Colonic mucosa (tissue), 4 donors: ENCODE measurements at regions not wholly inside any gene's neighbourhood (a gene's known extent, or its start where the extent isn't known, plus 50 kb on each side); places are given as distances from the start of the nearest gene placed in this dataset.
"Not testable (repeated sequence)": the region's sequence is repeated elsewhere in the genome, so short reads cannot be mapped to it uniquely, and the experiment has no call there.

Experiments
- DNase-seq: peaks from one replicate; pipeline ENCODE4 v3.0.0-alpha.2; 2020
- H3K27ac ChIP-seq: fragments of 200-600 bp; one replicate; pipeline ENCODE4 v1.8.0; 2021
- H3K27me3 ChIP-seq: fragments of 200-600 bp; one replicate; pipeline ENCODE4 v1.8.0; 2021
- H3K36me3 ChIP-seq: fragments of 200-600 bp; one replicate; pipeline ENCODE4 v1.8.0; 2021
- H3K4me1 ChIP-seq: fragments of 200-600 bp; one replicate; pipeline ENCODE4 v1.8.0; 2021; ENCODE audit warnings: mild to moderate bottlenecking
- H3K4me3 ChIP-seq: fragments of 200-600 bp; one replicate; pipeline ENCODE4 v1.8.0; 2021
- H3K9ac ChIP-seq, 2 donors: one replicate each; pipeline ENCODE4 v1.7.0; 2013; ENCODE audit warnings: control low read depth in 2 of 2, low read depth in 2 of 2, low read length in 2 of 2
- H3K9me3 ChIP-seq: fragments of 200-600 bp; one replicate; pipeline ENCODE4 v1.8.0; 2021
- CTCF ChIP-seq: fragments of 200-600 bp; IDR thresholded peaks from one replicate; pipeline ENCODE4 v1.8.0; 2022; ENCODE audit warnings: antibody characterized with exemption, mild to moderate bottlenecking
- intact Hi-C: fragments of 100-400 bp; cut with DNase I; formaldehyde crosslinking; loops from one replicate; pipeline ENCODE4 v1.14.1; 2022
- donor health status: healthy.
- donor health status: DM: no; HTN: no; CAD: no.
- donor health status: DM: no; HTN: no; CAD: no.

GRCh38 chrX:17968367-17968766, 107.3 kb upstream of the RAI2 start:
- Histone ChIP-seq H3K4me3 (no peak overlapping the region), H3K27me3 (peaks cover 4% of the 10 kb centered on the region), H3K9ac (no peak overlapping the region), H3K9me3 (no peaks in the 10 kb centered on the region), H3K4me1 (no peaks in the 10 kb centered on the region), H3K36me3 (no peaks in the 10 kb centered on the region), H3K27ac (no peak overlapping the region)
- no peak for DNase-seq
- intact Hi-C loops: no loop called here
- TF ChIP-seq CTCF: no peak

- Histone ChIP-seq H3K9me3 (no peaks in the 10 kb centered on the region), H3K4me1 (no peaks in the 10 kb centered on the region), H3K27ac (no peak overlapping the region), H3K4me3 (no peak overlapping the region), H3K27me3 (peaks cover 4% of the 10 kb centered on the region), H3K9ac (no peak overlapping the region), H3K36me3 (no peaks in the 10 kb centered on the region)
- intact Hi-C loops: no loop called here
- no peak for TF ChIP-seq CTCF
- DNase-seq: no peak
These were observed 106.8 kb upstream of the RAI2 start for GRCh38 chrX:17967888-17968287.

GRCh38 chrX:17964871-17965270, 103.8 kb upstream of the RAI2 start:
- no peak overlapping the region for H3K9ac ChIP-seq
- no peak overlapping the region for H3K4me3 ChIP-seq
- H3K27me3 ChIP-seq: peaks cover 4% of the 10 kb centered on the region
- H3K9me3 ChIP-seq: no peaks in the 10 kb centered on the region
- no peak overlapping the region for H3K27ac ChIP-seq
- no peak for DNase-seq
- intact Hi-C loops: no loop called here
- no peaks in the 10 kb centered on the region for H3K4me1 ChIP-seq
- no peaks in the 10 kb centered on the region for H3K36me3 ChIP-seq
- no peak for TF ChIP-seq CTCF

GRCh38 chrX:17960891-17961290, 99.8 kb upstream of the RAI2 start:
- no peak overlapping the region for H3K9ac ChIP-seq
- H3K4me1 ChIP-seq: no peaks in the 10 kb centered on the region
- DNase-seq: no peak
- no peaks in the 10 kb centered on the region for H3K36me3 ChIP-seq
- H3K9me3 ChIP-seq: no peaks in the 10 kb centered on the region
- no peak for TF ChIP-seq CTCF
- H3K27me3 ChIP-seq: no peaks in the 10 kb centered on the region
- no peak overlapping the region for H3K4me3 ChIP-seq
- no peak overlapping the region for H3K27ac ChIP-seq
- intact Hi-C loops: no loop called here

- Histone ChIP-seq H3K4me1 (no peaks in the 10 kb centered on the region), H3K36me3 (no peaks in the 10 kb centered on the region), H3K27me3 (no peaks in the 10 kb centered on the region), H3K9me3 (no peaks in the 10 kb centered on the region), H3K27ac (no peak overlapping the region), H3K9ac (no peak overlapping the region), H3K4me3 (no peak overlapping the region)
- peak; percentile 44 for TF ChIP-seq CTCF
- intact Hi-C loops: no loop called here
- peak; percentile 24 for DNase-seq
These were observed 83.9 kb upstream of the RAI2 start for GRCh38 chrX:17944833-17945497.

GRCh38 chrX:17941171-17941570, 80.1 kb upstream of the RAI2 start:
- H3K36me3 ChIP-seq, H3K4me1 ChIP-seq, H3K27ac ChIP-seq, H3K9me3 ChIP-seq, intact Hi-C loops, DNase-seq, H3K27me3 ChIP-seq, H3K4me3 ChIP-seq, H3K9ac ChIP-seq: not testable (repeated sequence)
